GM18909 (cell line): ENCODE measurements at regions not wholly inside any gene's neighbourhood (a gene's known extent, or its start where the extent isn't known, plus 50 kb on each side); places are given as distances from the start of the nearest gene placed in this dataset.
"Not testable (repeated sequence)": the region's sequence is repeated elsewhere in the genome, so short reads cannot be mapped to it uniquely, and the experiment has no call there.

Source experiments
- ATAC-seq: cut with Tn5 transposase; IDR thresholded peaks from one replicate; pipeline ENCODE4 v1.9.1; 2021; ENCODE audit warnings: mild to moderate bottlenecking; ENCODE audit not compliant: unreplicated experiment, poor library complexity

DNA sequence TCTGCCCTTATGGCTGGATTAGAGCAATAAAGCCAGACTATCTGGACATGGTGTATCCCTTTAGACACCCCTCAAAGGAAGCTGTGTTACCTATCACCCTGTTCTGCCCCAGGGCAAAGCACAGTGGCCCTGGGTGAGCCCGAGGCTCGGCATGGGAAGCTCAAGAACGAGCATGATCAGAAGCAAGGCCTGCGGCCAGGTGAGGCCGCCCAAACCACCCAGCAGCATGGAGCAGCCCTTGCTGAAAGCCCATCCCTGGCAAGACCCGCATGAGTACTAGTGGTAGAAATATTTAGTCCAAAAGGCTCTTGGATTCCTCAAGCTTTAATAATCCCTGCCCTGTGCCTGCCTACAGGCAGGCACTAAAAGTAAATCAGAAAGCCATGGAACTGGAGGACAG lies 261.1 kb downstream of the MEX3B start:
- ATAC-seq = no peak

DNA sequence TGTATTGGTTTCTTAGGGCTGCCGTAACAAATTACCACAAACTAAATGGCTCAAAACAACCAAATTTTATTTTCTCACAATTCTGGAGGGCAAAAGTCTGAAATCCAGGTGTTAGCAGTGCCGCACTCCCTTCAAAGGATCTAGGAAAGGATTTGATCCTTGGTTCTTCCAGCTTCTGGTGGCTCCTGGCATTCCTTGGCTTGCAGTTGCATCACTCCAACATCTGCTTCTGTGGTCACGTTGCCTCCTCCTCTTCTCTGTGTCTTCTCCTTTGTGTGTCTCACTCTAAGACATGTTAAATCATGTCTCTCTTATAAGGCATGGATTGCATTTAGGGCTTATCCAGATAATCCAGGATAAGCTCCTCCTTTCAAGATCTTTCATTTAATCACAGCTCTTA lies 262.2 kb downstream of the MEX3B start:
- no peak for ATAC-seq

DNA sequence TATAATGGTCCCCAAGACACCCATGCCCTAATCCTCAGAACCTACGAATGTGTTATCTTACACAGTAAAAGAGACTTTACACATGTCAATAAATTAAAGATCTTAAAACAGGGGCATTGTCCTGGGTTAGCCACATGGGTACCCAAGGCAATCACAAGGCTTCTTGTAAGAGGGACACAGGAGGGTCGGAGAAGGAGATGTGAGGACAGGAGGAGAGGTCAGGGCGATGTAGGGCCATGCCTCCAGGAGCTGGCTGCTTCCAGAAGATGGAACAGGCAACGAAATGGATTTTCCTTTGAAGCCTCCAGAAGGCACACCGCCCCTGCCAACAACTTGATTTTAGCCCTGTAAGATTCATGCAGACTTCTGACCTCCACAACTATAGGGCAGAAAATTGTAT lies 262.7 kb downstream of the MEX3B start:
- ATAC-seq = no peak

DNA sequence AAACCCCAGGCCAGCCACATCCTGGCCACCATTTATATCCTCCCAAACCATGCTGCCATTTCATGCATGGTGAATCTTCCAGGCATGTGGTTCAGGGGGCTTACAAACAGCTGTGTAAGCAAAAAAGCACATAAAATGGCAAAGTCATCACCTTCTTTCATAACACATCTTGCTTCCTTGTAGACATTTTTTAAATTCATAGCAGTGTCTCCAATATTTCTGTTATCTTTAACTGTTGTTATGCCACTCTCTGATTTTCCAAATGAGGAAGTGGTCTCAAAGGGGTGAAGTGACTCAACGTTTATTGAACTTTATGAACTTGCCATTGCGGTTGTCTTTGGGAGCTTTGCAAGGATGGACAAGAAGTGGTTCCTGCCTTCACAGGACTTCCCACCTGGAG lies 264.4 kb downstream of the MEX3B start:
- no peak for ATAC-seq

DNA sequence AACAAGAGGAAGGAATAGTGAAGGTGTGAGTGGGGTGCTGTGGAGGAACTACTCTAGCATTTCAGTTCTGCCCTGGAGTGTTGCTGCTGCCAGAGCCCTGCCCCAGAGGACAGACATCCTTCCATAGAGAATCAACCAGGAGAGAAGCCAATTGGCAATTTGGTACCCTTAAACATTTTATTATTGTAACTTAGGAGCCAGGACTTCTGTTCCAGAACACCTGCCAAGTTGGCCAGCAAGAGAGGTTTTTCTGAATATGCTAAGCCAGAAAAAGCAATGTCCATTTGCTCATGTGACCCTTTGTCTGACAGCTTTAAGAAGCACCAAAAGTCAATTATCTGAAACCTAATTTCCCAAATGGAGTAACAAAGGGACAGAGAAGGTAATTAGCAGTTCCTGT lies 264.9 kb downstream of the MEX3B start:
- ATAC-seq = no peak

DNA sequence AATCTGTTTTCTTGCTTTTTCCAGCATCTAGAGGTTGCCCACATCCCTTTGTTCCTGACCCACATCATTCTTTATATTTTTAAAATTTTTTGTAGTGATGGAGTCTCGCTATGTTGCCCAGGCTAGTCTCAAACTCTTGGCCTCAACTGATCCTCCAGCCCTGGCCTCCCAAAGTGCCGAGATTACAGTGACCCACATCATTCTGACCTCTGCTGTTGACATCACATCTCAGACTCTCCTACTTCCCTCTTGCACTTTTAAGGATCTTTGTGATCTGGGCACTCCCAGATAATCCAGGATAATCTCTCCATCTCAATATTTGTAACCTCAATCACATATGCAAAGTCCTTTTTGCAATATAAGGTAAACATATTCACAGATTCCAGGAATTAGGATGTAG lies 266.6 kb downstream of the MEX3B start:
- ATAC-seq = no peak

DNA sequence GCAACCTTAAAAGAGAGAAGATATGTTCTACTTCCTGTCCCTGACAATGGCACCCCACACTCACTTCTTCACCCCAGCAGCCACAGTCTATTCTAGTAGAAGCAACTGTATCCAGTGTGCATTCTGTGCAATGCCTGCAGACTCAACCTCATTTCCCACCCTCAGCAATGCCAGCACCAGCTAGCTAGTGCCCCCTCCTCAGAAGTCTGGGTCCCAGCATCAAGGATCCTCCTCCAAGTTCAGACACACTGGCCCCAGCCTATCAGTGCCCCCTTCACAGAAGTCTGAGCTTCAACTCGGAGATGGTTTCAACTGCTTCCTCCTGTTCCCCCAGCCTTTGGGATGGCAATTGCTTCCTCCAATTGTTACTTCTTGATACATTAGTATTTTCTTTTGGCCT lies 268.3 kb downstream of the MEX3B start:
- no peak for ATAC-seq

DNA sequence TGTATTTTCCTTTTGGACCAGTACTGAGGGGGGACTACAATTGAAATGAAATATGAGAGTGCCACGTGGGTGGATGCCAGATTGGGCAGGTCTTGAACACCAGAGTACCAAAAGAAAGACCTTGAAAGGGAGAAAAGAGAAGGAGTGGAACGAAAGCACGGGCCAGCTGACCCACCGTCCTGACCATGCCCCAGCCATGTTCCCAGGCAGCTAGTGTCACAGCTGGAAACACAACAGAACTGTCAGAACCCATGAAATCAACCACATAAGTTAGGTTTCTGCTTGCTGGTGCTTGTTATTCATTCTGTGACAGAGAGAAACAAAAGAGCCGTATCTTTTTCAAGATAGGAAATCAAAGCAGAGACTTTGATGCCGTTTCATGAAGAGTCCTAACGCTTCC lies 268.8 kb downstream of the MEX3B start:
- no peak for ATAC-seq

DNA sequence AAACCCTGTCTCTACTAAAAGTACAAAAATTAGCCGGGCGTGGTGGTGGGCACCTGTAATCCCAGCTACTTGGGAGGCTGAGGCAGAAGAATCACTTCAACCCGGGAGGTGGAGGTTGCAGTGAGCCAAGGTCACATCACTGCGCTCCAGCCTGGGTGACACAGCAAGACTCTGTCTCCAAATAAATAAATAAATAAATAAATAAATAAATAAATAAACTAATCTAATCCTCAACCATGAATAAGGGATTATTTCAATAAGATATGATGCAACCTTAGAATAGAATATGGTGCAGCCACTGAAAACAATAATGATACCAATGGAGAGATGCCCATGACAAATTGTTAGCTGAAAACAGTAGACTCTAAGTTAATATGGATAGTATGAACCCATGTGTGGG lies 270.0 kb downstream of the MEX3B start:
- ATAC-seq = not testable (repeated sequence)

DNA sequence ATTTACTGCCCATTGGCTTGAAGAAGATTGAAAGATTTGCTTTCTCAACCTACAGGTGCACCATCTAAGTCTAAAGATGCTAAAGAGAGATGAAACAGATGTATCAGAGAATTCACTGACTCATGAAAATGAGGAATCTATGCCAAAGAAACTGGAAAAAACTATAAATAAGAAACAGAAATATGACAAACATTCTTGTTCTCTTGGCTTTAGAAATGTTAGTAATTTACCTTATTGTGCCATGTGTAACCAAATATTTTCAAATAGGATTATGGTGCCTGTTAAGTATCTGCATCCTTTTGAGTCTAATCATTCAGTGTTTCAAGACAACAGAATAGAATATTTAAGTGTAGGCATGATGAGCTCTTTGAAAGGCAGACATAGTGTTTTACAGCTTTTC lies 271.5 kb downstream of the MEX3B start:
- no peak for ATAC-seq

DNA sequence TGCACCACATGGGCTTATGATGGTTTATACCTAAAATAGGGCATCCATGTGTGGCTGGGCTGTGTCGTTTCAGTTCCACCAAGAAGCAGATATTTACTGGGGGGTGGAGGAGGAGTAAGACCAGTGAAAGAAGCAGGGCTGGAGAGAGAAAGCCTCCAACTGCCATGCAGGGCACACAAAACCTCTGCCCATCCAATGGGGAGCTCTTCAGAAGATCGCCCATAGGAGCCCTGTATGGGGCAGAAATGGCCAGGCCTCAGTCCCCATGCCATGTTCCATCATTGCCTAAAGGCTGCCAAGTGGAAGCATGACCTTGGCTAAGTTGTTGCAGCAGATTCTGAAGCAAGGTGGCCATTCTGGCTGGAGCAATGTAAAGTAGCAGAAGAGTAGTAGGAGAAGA lies 277.0 kb downstream of the MEX3B start:
- no peak for ATAC-seq

DNA sequence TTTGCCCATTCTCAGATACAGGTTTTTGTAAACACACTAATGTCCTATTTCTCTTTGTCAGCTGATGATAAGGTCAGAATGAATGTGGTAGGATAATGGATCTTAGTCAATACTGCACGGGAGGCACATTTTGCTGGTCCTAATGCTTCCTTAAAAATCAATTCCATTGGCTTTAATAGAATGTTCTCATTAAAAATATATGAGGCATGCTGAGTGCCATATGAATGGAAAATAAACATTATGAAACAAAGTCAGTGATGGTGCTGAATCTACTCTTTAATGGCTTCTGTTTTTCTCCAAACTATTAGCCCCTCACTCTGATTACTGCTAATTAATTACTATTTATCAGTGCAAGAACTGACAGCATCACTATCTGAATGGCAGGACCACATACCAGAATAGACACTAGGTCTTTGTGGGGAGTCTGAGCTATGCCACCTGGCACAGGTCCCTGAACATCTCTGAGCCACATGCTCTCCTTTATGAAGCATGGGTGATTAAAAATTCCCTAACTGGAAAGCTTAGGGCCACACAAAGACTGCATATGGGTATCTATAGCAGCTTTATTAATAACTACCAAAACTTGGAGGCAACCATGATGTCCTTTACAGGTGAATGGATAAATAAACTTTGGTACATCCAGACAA lies 278.9 kb downstream of the MEX3B start:
- no peak for ATAC-seq

DNA sequence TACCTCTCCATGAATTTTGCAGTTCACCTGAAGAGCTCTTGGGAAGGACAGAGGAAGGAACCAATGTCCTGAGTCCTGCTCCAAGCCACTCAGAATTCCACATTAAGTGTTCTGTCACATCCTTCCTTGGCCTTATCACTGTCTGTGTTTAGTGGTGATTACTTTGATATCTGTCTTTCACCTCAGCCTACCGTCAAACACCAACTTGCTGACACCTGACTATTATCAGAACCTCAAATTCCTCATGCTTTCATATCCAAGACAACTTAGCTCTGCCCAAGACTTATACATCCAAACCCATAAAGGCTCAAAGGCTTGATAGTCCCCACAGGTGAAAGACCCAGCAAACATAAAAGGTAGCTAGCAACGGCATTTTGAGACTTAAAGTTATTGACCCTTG lies 280.0 kb downstream of the MEX3B start:
- no peak for ATAC-seq

DNA sequence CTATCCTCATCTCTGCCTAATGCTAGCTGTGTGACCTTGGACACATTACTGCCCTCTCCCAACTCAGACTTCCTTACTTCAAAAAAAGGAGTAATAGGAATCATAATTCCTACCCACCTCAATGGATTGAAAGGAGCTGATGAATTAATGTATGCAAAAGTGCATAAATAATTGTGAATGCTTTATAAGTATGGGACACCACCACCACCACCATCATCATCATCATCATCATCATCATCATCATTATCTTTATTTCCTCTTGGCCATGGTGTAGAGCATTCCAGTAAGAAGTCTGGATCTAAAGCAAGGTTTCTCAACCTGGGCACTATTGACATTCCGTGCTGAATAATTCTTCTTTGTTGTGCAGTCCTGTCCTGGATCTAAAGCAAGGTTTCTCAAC lies 282.5 kb downstream of the MEX3B start:
- no peak for ATAC-seq

DNA sequence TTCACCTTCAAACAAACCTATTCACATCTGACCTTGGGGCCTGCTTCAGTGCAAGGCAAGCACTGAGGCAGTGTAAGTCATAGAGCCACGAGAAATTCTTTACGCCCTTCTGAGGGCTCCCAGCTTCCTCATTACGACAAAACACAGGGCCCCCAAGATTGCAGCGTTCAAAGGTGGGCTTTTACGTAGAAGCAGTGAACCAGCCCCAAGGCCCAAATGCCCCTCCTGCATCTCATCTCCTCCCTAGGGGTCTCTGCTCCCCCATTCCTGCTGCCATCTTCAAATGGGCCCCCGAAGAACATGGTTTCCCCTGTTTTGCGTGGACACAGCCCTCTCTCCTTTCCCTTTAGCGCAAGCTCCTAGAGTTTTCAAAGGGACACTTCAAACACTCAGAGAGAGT lies 285.1 kb downstream of the MEX3B start:
- ATAC-seq = no peak

DNA sequence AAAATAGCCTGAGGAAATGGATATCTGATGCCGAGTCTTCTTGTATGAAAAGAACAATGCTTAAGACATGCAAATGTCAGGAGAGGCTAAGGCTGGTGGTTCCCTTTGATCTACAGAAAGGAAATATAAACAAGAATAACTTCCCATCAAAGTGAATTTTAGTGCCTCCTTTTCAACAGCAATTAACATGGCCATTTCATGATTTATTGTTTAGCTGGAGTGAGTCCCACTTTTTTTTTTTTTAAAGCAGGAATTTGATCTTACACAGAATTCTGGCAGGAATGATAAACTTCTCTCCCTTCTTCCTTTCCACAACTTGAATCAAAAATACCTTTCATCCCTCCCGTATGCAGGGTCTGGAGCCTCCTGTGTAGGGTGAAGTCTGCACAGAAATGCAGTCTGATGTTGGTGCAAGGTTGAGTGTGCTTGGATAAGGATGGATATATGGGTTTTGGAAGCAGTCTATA lies 287.0 kb downstream of the MEX3B start:
- no peak for ATAC-seq

DNA sequence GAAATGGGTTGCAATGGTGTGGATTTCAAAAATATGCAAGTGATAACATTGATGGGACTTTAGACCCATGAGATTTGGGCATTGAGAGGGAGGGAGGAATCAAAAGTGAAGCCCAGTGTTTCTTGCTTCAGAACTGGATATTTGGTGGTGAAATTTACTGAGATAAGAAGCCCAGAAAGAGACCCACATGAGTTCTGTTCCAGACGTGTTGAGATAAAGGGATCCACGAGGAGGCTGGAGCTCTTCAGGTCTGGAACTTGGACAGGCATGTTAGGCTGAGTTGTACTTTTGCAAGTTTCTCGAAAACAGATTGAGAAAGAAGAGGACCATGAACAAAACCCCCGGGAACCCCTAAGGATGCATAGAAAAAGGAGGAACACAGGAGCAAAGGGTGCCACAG lies 290.2 kb downstream of the MEX3B start:
- no peak for ATAC-seq

DNA sequence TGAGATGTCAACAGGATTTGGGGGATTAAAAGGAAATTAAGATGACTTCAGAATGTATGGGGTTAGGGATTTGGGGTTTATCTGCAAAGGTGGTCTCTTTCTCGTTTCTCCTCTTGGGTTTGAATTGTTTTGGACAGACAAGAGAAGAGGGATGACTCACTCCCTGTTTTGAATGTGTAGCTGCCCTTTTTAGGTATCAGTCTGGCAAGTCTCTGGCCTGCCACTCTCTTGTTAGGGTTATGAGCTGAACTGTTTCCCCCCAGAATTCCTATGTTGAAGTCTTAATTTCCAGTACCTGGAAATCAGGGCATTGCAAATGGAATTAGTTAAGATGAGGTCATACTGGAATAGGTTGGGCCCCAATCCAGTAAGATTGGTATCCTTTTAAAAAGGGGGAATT lies 291.7 kb downstream of the MEX3B start:
- ATAC-seq = no peak

DNA sequence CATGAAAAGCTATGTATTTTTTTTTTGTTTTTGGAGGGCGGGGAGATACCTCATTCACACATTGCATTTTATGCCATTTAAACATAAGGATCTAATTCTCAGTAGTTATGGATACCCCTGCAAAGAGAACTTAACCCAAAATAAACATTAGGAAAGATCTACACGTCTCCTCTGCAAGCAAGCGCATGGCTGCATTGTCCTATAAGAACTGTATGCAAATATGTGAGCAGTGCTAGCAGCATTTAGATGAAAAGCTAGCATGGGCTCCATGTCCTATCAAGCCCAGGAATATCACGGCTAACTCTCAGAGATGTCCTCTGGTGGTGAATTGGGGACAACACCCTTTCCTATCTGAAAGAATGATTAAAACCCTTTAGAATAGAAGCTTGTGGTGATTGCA lies 292.8 kb downstream of the MEX3B start:
- ATAC-seq = no peak

DNA sequence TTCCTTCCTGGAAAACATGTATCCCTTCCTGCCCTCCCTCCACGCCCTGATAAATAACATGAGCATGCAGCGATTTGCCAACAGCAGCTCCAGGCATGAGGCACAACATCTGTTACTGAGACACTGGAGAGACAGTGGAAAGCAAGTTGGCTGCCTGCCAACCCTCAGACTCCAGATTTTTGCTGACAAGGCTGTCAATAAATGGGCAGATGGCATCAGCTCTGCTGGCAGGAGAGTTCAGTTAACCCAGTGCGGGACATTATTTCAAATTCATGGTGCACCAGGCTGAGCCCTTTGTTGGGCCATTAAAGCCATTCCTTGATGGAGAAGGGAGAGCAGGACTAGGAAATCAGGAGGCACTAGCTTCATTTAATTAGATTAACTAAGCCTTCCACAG lies 293.3 kb downstream of the MEX3B start:
- no peak for ATAC-seq

DNA sequence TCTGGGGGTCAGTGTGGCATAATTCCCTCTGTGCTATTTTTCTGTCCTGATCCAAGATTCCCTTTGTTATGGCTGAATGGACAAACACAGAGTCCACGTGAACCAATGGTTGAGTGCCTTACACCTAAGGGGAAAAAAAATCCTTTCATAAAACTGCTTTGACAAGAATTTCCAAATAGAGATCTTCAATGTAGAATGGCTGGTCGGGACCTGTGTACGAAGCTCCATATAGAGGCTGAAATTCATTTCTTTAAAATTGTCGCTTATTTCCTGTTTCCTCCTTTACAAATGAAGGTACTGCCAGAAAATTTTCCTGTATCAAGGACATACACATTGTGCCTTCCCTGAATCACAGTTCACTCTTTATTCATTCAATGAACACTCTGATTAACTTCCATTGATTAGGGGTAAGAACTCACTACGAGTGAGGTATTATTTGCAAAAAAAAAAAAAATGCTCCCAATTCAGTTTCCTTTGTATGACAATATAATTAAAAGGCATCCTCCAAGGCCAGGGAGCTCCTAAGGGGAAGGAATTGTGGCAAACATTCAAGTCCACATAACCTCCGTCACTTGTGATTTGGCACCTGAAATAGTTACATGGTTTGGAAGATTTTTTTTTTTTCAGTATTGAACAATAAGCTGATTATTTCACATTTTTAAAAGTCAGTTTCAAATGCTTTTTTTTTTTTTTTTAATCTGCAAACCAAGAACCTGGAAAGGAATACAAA lies 293.8 kb downstream of the MEX3B start:
- ATAC-seq = no peak

DNA sequence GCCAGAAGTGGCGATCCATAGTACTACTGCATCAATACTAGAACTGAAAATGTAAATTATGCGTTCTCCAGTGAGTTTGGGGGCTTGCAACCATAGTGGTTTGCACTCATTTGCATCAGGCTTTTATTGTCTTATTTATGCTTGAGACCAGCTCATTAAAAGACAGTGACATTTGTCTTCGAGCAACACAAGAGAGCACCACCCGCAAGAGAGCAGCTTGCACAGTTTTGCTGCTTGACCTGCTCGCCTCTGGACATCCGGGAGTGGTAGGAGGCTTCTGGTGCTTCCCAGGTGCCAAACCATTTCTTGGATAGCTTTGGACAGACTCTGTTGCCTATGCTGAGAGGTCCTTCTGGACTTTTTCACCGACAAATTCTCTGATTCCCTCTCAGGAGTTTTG lies 294.6 kb downstream of the MEX3B start:
- ATAC-seq = no peak
